OCI-LY1 (cell line): ENCODE measurements at regions not wholly inside any gene's neighbourhood (a gene's known extent, or its start where the extent isn't known, plus 50 kb on each side); places are given as distances from the start of the nearest gene placed in this dataset.

Experiments
- H2AFZ ChIP-seq: fragments of 200-600 bp; sonication (generic), shearing (Covaris generic); 2 replicates; pipeline ENCODE4 v1.6.0; 2014; ENCODE audit warnings: antibody characterized with exemption, mild to moderate bottlenecking, low read length
- H3F3A ChIP-seq: fragments of 200-600 bp; sonication (generic), shearing (Covaris generic); 2 replicates; pipeline ENCODE4 v1.6.0; 2014; ENCODE audit warnings: mild to moderate bottlenecking, antibody characterized with exemption, low read length, moderate library complexity; ENCODE audit not compliant: insufficient read depth
- H3K27ac ChIP-seq: fragments of 200-600 bp; sonication (generic); 2 replicates; pipeline ENCODE4 v1.5.1; 2014; ENCODE audit warnings: low read length, mixed run types, mild to moderate bottlenecking, low read depth; ENCODE audit not compliant: poor library complexity, severe bottlenecking
- H3K27me3 ChIP-seq: fragments of 200-600 bp; sonication (generic); 2 replicates; pipeline ENCODE4 v1.6.0; 2014; ENCODE audit warnings: antibody characterized with exemption, mild to moderate bottlenecking, low read length, moderate library complexity; ENCODE audit not compliant: insufficient read depth
- H3K36me3 ChIP-seq: fragments of 200-600 bp; sonication (generic); 2 replicates; pipeline ENCODE4 v1.6.1; 2014; ENCODE audit warnings: mild to moderate bottlenecking, antibody characterized with exemption, low read length, moderate library complexity, mixed read lengths; ENCODE audit not compliant: insufficient read depth
- H3K4me1 ChIP-seq: fragments of 200-600 bp; sonication (generic); 2 replicates; pipeline ENCODE4 v1.5.1; 2014; ENCODE audit warnings: mild to moderate bottlenecking, low read length, moderate library complexity; ENCODE audit not compliant: insufficient read depth, severe bottlenecking
- H3K4me2 ChIP-seq: fragments of 200-600 bp; sonication (generic), shearing (Covaris generic); 2 replicates; pipeline ENCODE4 v1.6.1; 2014; ENCODE audit warnings: low read length
- H3K4me3 ChIP-seq: fragments of 200-600 bp; sonication (generic); 2 replicates; pipeline ENCODE4 v1.5.1; 2014; ENCODE audit warnings: low read length, low read depth, mild to moderate bottlenecking, mixed read lengths; ENCODE audit not compliant: poor library complexity, severe bottlenecking
- H3K79me2 ChIP-seq: fragments of 200-600 bp; shearing (Covaris generic); 2 replicates; pipeline ENCODE4 v1.6.1; 2016; ENCODE audit warnings: mixed run types, low read length, mixed read lengths; ENCODE audit not compliant: insufficient read depth
- H3K9ac ChIP-seq: fragments of 200-600 bp; sonication (generic), shearing (Covaris generic); 2 replicates; pipeline ENCODE4 v1.6.1; 2014; ENCODE audit warnings: mild to moderate bottlenecking, low read length, mixed read lengths
- H3K9me2 ChIP-seq: fragments of 200-600 bp; sonication (generic), shearing (Covaris generic); 2 replicates; pipeline ENCODE4 v1.6.1; 2014; ENCODE audit warnings: low read depth, mild to moderate bottlenecking, low read length, mixed read lengths
- H3K9me3 ChIP-seq: fragments of 200-600 bp; shearing (Covaris generic); 2 replicates; pipeline ENCODE4 v1.6.1; 2014; ENCODE audit warnings: low read length, mixed read lengths
- H4K20me1 ChIP-seq: fragments of 200-600 bp; sonication (generic), shearing (Covaris generic); 2 replicates; pipeline ENCODE4 v1.6.0; 2016; ENCODE audit warnings: mild to moderate bottlenecking, low read length; ENCODE audit not compliant: insufficient read depth
- EZH2 ChIP-seq: fragments of 200-600 bp; sonication (generic), shearing (Covaris generic); IDR thresholded peaks from 2 replicates; pipeline ENCODE4 v1.8.0; 2017; ENCODE audit warnings: borderline replicate concordance, mixed run types, mild to moderate bottlenecking, antibody characterized with exemption, low read length, moderate library complexity, mixed read lengths
- TF ChIP-seq, protein P1 (sequence below): fragments of 200-600 bp; sonication (generic), shearing (Covaris generic); IDR thresholded peaks from 2 replicates; pipeline ENCODE4 v1.5.1; 2017; ENCODE audit warnings: mild to moderate bottlenecking, antibody characterized with exemption, low read length, moderate library complexity, mixed read lengths

DNA sequence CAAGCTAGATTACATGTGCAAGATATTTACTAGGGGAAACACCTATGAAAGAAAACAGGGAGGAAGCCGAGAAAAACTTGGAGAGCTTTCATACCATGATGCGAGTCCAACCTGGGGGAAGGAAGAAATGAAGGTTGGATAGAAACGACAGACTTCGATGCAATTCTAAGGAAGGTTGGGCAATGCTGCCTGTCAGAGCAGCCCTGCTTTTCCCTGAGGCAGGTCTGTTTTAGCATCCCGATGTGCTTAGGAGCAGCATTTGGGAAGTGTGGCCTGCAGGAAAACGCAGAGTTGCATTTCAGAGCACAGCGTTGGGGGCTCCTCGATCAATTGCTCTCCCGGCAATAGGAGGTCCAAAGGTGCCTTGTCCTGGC is 91.9 kb upstream of the DTNBP1 start:
- no peak overlapping the region for H2AFZ ChIP-seq
- no peaks in the 10 kb centered on the region for H3K27me3 ChIP-seq
- TF ChIP-seq, protein P1, sequence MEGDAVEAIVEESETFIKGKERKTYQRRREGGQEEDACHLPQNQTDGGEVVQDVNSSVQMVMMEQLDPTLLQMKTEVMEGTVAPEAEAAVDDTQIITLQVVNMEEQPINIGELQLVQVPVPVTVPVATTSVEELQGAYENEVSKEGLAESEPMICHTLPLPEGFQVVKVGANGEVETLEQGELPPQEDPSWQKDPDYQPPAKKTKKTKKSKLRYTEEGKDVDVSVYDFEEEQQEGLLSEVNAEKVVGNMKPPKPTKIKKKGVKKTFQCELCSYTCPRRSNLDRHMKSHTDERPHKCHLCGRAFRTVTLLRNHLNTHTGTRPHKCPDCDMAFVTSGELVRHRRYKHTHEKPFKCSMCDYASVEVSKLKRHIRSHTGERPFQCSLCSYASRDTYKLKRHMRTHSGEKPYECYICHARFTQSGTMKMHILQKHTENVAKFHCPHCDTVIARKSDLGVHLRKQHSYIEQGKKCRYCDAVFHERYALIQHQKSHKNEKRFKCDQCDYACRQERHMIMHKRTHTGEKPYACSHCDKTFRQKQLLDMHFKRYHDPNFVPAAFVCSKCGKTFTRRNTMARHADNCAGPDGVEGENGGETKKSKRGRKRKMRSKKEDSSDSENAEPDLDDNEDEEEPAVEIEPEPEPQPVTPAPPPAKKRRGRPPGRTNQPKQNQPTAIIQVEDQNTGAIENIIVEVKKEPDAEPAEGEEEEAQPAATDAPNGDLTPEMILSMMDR: no peak
- TF ChIP-seq EZH2: no peak

DNA sequence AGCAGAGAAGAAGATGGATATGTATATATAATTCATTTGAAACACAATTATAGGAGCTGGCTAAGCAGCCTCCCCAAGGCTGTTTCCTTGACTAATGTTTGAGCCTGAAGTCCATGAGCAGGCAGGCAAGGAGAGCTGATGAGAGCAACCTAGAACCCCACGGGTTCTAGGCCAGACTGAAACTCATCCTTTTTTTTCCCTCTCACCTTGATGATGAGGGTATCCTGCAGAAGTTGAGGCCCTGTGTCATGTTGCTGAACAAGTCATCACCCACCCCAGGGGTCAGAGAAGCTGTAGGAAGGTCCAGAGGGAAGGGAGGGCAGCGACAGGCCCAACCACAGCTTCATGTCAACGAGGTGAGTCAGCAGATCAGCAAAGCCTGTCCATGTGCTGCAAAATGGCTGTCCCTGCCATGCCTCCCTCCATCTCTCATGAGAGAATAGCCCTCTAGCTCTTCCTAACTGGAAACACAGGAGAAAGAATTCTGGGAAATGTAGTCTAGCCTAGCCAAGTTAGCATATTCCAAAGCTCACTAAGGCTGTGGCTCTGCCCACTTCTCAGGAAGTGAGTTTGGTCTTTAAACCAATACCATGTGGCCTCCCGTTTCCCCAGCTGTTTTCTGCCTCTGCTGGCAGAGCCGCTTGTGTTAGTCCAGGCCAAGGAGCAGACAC is 91.3 kb upstream of the DTNBP1 start:
- Histone ChIP-seq H3K79me2 (no peaks in the 10 kb centered on the region), H3K27me3 (no peaks in the 10 kb centered on the region), H3K36me3 (no peaks in the 10 kb centered on the region), H3K4me2 (no peak overlapping the region), H3F3A (no peaks in the 10 kb centered on the region), H3K27ac (no peak overlapping the region), H3K9me3 (no peaks in the 10 kb centered on the region), H2AFZ (no peak overlapping the region), H4K20me1 (no peaks in the 10 kb centered on the region), H3K4me3 (no peak overlapping the region), H3K9ac (no peak overlapping the region), H3K9me2 (no peaks in the 10 kb centered on the region), H3K4me1 (no peaks in the 10 kb centered on the region)
- TF ChIP-seq, protein P1: no peak
- TF ChIP-seq EZH2: no peak

More for the DNA sequence above, 91.9 kb upstream of the DTNBP1 start:
- H3K27ac ChIP-seq: no peak overlapping the region
- no peak overlapping the region for H3K9ac ChIP-seq
- no peaks in the 10 kb centered on the region for H3K36me3 ChIP-seq
- H3K9me3 ChIP-seq: no peaks in the 10 kb centered on the region
- no peak overlapping the region for H3K4me3 ChIP-seq
- H4K20me1 ChIP-seq: no peaks in the 10 kb centered on the region
- no peak overlapping the region for H3K4me2 ChIP-seq
- H3K79me2 ChIP-seq: no peaks in the 10 kb centered on the region
- H3K9me2 ChIP-seq: no peaks in the 10 kb centered on the region
- H3F3A ChIP-seq: no peaks in the 10 kb centered on the region
- H3K4me1 ChIP-seq: no peaks in the 10 kb centered on the region

DNA sequence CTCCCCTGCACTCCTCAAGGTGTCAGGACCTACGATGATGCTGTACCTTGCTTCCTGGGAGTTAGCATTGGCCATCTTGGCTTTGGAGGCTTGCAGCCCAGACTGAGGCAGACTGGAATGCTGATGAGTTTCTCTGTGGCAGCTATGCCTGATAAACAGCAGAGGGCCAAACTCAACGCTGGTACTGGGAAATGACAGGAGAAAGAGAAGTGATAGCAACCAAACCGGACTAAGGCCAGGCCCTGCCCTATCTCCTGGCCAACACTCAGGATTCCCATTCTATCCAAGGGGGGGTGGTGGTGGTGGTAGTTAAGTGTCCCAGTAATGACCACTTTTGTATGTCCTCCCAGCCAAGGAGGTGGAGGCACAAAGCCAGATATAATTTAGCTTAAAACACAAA is 90.0 kb upstream of the DTNBP1 start:
- Histone ChIP-seq H3K27ac (no peak overlapping the region), H3K4me3 (no peak overlapping the region), H3K9me2 (no peaks in the 10 kb centered on the region), H3K4me2 (no peak overlapping the region), H3K4me1 (no peaks in the 10 kb centered on the region), H3F3A (no peaks in the 10 kb centered on the region), H3K79me2 (no peaks in the 10 kb centered on the region), H4K20me1 (no peaks in the 10 kb centered on the region), H2AFZ (no peak overlapping the region), H3K9me3 (no peaks in the 10 kb centered on the region), H3K36me3 (no peaks in the 10 kb centered on the region), H3K27me3 (no peaks in the 10 kb centered on the region), H3K9ac (no peak overlapping the region)
- TF ChIP-seq, protein P1: no peak
- TF ChIP-seq EZH2: no peak
